HG02943 (cell line): ENCODE measurements at regions not wholly inside any gene's neighbourhood (a gene's known extent, or its start where the extent isn't known, plus 50 kb on each side); places are given as distances from the start of the nearest gene placed in this dataset.

Source experiments
- ATAC-seq: cut with Tn5 transposase; IDR thresholded peaks from one replicate; pipeline ENCODE4 v1.9.1; 2021; ENCODE audit warnings: mild to moderate bottlenecking, low read depth, moderate library complexity; ENCODE audit not compliant: unreplicated experiment

DNA sequence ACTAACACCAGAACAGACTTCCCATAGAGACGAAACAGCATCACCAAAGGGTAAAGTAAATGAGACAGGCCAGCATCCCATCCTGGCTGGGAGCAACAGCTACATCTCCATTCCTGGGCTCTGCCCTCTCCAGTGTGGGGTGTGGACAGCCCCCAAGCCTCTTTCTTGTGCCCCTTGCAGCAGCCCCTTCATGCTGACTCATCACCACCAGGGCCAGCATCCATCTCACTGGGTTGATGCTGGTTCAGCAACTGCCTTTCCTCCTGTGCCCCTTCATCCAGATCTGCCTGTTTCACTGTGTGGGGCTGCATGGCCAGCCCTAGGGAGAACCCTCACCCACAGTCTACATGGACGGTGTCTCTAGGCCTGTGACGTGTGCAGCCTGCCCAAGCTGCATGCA lies 569.1 kb upstream of the TBX3 start:
- no peak for ATAC-seq

GRCh38 chr12:115251727-115252126 lies 567.8 kb upstream of the TBX3 start:
- ATAC-seq, result no peak

- ATAC-seq, result no peak
Measured at GRCh38 chr12:115249671-115250278, 565.8 kb upstream of the TBX3 start.

DNA sequence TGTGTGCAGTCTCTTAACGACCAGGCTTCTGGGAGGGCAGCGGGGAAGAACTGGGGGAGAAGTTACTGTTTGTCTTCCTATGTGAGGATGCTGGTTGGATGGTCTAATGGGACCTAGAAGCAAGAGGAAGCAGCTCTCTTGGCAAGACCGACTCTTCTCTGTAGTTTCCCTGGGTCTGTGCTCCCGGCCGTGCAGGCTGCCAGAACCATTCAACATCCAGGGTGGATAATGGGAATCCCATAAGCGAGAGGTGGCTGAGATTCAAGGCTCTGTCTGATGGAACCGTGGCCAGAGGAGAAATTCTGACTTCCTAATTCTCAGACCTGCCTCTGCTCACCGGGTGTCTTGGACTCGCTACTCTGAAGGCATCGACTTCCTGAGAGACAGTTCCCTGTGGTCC lies 561.0 kb upstream of the TBX3 start:
- ATAC-seq, result no peak

GRCh38 chr12:115243933-115244628 lies 560.1 kb upstream of the TBX3 start:
- ATAC-seq, result no peak

DNA sequence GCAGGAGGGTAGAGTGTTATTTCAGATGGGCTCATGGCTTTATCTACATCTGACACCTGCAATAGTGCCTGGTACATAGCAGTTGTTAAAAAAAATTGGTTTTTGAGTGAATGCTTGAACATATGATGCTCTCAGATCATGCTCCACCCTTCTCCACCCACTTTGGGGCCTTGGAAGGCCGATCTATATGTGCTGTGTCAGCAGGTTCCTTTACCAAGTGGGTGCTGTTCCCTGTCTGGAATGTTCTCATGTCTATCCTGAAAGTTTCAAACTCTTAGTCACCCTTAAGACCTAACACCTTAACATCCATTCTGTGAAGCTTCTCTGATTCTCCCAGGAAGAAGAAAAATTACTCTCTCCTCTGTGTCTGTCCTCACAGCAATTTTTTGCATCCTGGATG lies 556.3 kb upstream of the TBX3 start:
- no peak for ATAC-seq

DNA sequence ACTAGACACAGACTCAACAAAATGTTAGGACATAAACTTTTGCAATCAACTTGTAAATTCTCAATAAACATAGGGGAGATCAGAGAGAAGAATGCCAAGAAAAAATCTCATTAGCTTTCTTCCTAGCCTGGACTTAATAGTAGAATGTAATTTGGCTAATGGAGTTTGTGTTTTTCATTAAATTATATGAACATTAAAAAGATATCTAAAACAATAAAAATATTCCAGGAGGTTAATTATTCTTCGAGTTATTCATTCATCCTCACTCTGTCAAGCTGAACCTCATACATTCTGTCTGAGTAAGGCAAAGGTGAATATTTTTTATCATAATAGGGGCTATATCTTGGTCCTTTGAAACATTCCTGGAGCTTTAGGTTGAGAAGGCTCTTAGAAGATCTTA lies 551.9 kb upstream of the TBX3 start:
- no peak for ATAC-seq

DNA sequence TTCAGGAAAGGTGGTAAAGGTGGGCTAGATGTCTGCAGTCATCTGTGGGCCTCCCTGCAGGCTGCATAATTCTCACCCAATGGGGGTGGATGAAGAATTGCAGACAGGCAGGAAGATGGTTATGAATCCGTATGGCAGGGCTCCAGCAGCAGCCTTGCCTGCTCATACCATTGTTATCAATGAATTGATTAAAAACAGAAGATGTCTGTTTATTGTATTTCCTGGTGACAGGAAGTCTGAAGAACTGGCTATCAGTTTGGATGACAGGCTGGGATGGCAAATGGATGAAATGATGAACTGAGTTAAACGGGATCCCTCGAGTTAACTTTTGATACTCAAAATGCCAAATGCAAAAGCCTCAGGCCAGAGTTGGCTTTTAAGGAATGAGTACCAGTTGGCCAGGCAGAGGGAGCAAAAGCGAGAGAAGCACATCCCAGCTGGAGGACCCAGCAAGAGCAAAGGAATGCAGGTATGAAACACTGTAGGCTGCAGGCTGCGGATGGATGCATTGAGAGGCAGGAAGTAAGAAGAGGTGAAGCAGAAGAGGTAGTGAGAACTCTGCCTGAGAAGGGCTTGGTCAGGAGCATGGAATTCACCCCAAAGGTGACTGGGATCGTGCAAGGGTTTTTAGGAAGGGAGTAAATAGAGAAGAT lies 550.0 kb upstream of the TBX3 start:
- ATAC-seq, result no peak

DNA sequence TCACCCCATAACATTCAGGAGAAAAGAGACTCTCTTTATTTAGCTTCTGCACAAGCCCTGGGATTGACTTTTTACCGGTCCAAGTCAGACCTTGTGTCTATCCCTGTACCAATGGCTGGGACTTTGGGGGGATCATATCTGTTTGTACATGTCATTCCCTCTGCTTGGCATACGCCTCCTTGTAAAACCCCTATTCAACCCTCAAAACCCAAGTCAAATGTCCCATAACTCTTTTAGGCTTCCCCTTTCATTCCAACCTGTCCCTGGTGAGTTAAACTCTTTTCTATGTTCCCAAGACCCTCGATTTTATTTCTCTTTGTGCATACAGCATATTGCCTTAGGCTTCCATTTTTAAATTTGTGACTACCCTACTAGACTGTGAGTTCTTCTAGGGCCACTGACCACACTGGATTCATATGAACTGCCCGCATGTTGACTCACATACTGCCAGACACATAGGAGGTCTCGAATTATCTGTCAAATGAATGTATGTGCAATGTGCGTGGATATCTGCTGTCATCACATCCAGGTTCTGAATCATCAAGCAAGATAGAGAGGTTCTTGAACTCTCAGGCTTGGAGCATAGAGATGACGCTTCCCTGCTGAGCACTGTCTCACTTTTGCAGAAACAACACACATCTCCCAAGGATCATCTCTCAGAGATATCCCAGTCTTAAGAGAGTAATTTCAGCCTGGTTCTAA lies 548.6 kb upstream of the TBX3 start:
- no peak for ATAC-seq

DNA sequence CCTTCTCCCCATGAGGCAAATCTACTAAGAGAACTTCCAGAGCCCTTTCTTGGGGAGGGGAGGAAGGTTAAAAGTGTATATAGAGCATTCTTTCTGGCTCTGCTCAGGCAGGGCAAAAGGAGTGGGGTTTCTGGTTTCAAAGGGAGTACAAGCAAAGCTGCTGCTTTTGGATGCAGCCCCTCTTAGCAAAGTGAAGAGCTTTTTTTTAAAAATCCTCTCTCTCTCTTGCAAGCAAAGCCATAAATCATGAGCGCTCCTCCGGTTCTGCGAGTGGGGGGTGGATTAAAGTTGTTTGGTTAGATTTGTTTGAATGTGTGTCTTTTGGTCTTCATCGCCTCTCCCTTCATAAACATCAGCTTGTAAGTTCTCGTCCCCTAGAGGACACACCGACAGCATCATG lies 546.6 kb upstream of the TBX3 start:
- no peak for ATAC-seq

- no peak for ATAC-seq
Measured at GRCh38 chr12:115229517-115229916, 545.5 kb upstream of the TBX3 start.

- no peak for ATAC-seq
Measured at GRCh38 chr12:115228434-115228833, 544.5 kb upstream of the TBX3 start.

DNA sequence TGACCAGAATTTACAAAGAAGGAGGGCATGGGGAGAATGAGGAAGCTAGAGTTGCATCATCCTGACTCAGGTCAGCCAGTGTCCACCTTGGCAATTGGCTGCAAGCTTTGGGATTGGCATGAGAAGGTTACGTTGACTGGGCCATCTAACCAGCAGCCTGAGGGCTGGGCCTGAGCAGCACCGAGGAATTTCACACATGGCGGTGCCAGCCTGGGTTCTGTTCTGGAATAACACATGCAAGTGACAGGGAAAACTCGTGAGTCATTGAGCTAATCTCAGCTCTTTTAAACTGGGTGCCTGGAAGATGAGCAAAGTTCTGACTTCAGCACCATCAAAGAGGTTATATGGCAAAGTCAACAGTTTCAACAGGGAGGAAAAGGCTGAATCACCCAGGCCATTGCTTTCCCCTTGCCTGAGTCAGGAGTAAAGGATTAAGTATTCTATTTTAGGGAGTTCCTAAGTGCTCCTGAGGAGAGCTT lies 543.2 kb upstream of the TBX3 start:
- ATAC-seq, result no peak

DNA sequence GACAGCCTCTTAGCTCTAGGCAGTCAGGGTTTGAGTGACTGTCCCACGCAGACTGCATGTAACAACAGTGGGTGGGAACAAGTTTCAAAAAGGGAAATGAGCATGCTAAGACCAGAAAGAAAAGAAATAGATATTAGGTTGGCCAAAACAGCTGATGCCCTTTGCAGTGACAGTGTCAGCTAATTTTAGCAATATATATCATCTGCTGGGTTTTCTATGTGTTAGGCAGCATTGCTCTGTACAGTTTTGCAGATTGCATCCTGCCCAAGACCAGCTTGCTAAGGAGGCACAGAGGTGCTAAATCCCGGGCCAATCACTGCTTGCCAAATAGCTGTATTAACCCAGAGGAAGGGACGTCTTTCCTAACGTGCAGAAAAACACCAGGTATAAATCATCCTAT lies 541.9 kb upstream of the TBX3 start:
- no peak for ATAC-seq

- ATAC-seq, result no peak
Measured at GRCh38 chr12:115223991-115224390, 540.0 kb upstream of the TBX3 start.

DNA sequence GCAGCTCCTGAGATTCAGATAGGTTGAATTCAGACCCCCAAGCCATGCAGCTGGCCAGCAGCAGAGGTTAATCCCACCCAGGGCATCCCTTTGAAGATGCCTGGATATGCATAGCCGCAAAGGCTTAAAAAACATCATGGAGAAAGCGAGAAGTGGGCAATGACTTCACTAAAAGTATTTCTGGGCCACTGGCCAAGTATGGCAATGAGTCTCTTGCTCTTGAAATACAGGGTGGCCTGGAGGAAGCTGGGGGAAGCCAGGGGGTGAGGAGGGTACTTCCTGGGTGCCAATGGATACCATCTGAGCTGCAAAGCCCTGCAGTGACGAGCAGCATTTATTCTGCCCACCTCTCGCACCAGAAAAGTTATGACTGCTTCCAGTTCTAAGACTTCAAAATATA lies 539.3 kb upstream of the TBX3 start:
- ATAC-seq, result no peak

- no peak for ATAC-seq
Measured at GRCh38 chr12:115222220-115222619, 538.2 kb upstream of the TBX3 start.

DNA sequence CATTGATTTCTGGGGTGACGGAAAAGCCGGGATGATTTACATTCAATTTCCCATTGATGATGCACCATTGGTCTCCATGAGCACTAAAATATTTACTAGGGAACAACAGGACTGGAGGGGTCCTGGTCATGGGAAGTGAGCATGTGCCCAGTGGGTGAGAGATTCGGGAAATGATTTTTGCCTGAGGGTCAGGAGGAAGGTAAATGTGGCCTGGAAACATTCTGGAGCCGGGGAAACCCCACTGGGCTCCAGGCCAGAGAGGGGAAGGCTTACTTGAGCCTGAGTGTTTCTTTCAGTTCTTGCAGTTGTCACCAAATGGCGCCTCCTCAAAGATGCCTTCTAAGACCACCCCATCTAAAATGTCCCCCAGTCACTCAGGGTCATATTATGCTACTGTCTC lies 532.3 kb upstream of the TBX3 start:
- ATAC-seq, result no peak

DNA sequence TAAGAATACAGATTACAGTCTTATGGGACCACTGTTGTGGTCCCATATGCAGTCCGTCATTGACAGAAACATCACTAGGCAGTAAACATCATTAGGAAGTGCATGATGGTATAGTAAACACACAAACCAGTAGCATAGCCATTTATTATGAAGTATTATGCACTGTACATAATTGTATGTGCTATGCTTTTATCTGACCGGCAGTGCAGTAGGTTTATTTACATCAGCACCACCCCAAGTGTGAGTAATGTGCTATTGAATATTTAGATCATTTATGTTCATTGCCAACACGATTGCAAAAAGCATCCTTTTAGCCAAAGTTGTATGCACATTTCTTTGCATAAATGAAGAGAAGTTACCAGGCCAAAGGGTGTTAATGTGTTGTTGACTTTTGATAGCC lies 531.6 kb upstream of the TBX3 start:
- no peak for ATAC-seq

DNA sequence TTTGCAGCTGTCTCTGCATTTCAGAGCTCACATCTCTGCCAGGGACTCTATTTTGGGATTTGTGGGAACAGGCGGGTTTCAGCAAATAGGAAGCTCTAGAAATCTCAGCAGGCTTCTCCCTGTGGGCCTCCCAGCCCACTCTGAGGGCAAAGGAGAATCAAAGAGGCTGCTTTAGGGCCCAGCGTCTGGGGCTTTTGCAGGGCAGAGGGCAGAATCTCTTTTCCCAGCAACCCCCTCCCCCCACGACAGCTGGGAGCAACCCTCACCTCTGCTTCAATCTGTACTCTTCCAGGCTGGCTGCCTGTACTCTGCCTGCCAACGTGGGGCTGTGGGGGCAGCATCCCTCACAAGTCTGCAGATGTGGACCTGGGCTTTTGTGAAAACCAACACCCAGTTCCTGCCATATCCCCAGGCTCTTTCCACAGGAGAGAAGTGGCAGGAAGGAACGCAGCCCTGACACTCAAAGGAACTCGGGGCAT lies 529.6 kb upstream of the TBX3 start:
- ATAC-seq, result no peak

DNA sequence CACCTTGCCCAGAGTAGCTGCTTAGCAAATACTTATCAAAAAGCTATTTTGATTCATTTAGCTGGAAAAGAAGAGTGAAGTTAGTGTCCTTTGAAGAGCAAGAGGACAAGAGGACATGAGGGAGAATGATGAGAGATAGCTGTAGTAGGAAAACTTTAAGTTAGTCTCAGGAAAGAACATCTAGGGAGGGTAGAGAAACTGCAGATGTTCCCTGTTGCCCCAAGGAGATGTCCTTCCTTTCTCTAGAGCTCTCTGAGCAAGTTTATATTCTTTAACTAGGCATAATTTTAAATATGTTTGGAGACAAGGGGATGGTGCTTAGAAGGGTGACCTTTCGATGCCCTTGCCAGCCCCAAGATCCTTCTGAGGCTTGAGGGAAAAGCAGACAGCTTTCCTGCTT lies 529.1 kb upstream of the TBX3 start:
- ATAC-seq, result no peak
